GM12872 (cell line): ENCODE measurements at regions not wholly inside any gene's neighbourhood (a gene's known extent, or its start where the extent isn't known, plus 50 kb on each side); places are given as distances from the start of the nearest gene placed in this dataset.

Experiments used
- CTCF ChIP-seq: IDR thresholded peaks from 3 replicates; pipeline ENCODE4 v1.5.1; 2011; ENCODE audit warnings: low read depth, mild to moderate bottlenecking, low read length, moderate library complexity; ENCODE audit not compliant: insufficient read depth

GRCh38 chr4:137711502-137711901 is 179.2 kb upstream of the PCDH18 start:
- no peak for TF ChIP-seq CTCF

GRCh38 chr4:137707626-137708025 is 175.3 kb upstream of the PCDH18 start:
- no peak for TF ChIP-seq CTCF

GRCh38 chr4:137707102-137707620 is 174.9 kb upstream of the PCDH18 start:
- TF ChIP-seq CTCF: no peak

GRCh38 chr4:137705171-137705783 is 173.0 kb upstream of the PCDH18 start:
- TF ChIP-seq CTCF: no peak

- TF ChIP-seq CTCF: no peak
Observed at GRCh38 chr4:137703195-137703594, 170.9 kb upstream of the PCDH18 start.

- TF ChIP-seq CTCF: no peak
Observed at GRCh38 chr4:137702512-137702911, 170.2 kb upstream of the PCDH18 start.

- TF ChIP-seq CTCF: no peak
Observed at GRCh38 chr4:137701401-137701800, 169.1 kb upstream of the PCDH18 start.
